ENCODE measurements at regions not wholly inside any gene's neighbourhood (a gene's known extent, or its start where the extent isn't known, plus 50 kb on each side); places are given as distances from the start of the nearest gene placed in this dataset.

DNA sequence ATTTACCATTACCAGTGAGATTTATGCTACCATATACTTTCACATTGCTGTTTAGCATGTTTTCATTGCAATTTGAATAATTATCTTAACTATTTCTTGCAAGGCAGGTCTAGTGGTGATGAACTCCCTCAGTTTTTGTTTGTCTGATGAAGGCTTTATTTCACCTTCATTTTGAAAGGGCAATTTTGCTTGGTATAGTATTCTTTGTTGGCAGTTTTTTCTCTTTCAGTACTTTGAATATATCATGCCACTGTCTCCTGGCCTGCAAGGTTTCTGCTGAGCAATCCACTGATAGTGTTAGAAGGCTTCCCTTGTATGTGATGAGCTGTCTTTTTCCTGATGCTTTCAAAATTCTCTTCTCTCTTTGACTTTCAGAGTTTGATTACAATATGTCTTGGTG lies 188.0 kb downstream of the MARCHF11 start:
- H3K4me3 ChIP-seq (ENCODE audit: insufficient read depth, low read depth, low read length) = no peak overlapping the region
- TF ChIP-seq EZH2 (IDR thresholded peaks at IDR 0.05; ENCODE audit: insufficient read depth, low read length) = no peak
- TF ChIP-seq, protein P1, sequence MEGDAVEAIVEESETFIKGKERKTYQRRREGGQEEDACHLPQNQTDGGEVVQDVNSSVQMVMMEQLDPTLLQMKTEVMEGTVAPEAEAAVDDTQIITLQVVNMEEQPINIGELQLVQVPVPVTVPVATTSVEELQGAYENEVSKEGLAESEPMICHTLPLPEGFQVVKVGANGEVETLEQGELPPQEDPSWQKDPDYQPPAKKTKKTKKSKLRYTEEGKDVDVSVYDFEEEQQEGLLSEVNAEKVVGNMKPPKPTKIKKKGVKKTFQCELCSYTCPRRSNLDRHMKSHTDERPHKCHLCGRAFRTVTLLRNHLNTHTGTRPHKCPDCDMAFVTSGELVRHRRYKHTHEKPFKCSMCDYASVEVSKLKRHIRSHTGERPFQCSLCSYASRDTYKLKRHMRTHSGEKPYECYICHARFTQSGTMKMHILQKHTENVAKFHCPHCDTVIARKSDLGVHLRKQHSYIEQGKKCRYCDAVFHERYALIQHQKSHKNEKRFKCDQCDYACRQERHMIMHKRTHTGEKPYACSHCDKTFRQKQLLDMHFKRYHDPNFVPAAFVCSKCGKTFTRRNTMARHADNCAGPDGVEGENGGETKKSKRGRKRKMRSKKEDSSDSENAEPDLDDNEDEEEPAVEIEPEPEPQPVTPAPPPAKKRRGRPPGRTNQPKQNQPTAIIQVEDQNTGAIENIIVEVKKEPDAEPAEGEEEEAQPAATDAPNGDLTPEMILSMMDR (IDR thresholded peaks at IDR 0.05; ENCODE audit: insufficient read depth, low read depth, low read length) = no peak
- no peaks in the 10 kb centered on the region for H4K20me1 ChIP-seq (ENCODE audit: insufficient read depth, low read length)
- H3K4me2 ChIP-seq (ENCODE audit: low read length) = no peak overlapping the region
- peaks cover 16% of the 10 kb centered on the region for H3K4me1 ChIP-seq (ENCODE audit: insufficient read depth, low read length)
- H3K4me3 Mint-ChIP-seq (ENCODE audit: unreplicated experiment) = no peak overlapping the region
- H2AFZ ChIP-seq (ENCODE audit: low read depth, low read length) = no peak overlapping the region
- no peaks in the 10 kb centered on the region for H3K36me3 ChIP-seq (ENCODE audit: insufficient read depth, low read length)
- no peaks in the 10 kb centered on the region for H3K27me3 ChIP-seq (ENCODE audit: insufficient read depth, low read length)
- no peaks in the 10 kb centered on the region for H3K36me3 Mint-ChIP-seq (ENCODE audit: low read depth, unreplicated experiment)
- peaks cover 6% of the 10 kb centered on the region for H3K9me3 Mint-ChIP-seq (ENCODE audit: unreplicated experiment)
- H3K79me2 ChIP-seq (ENCODE audit: insufficient read depth, low read length) = no peaks in the 10 kb centered on the region
- H3K27me3 Mint-ChIP-seq (ENCODE audit: low read depth, unreplicated experiment) = no peaks in the 10 kb centered on the region
- H3K4me1 Mint-ChIP-seq (ENCODE audit: low read depth, unreplicated experiment) = peaks cover 14% of the 10 kb centered on the region
- DNase-seq (ENCODE audit: low read depth) (no peak), FAIRE-seq (no peak)
- H3K27ac Mint-ChIP-seq (ENCODE audit: unreplicated experiment) = no peak overlapping the region
- no peak overlapping the region for H3K9ac ChIP-seq (ENCODE audit: low read length)
- no peaks in the 10 kb centered on the region for H3K9me3 ChIP-seq (ENCODE audit: insufficient read depth, low read depth, low read length)
- H3K27ac ChIP-seq (ENCODE audit: low read depth, low read length) = no peak overlapping the region
